ENCODE measurements at regions not wholly inside any gene's neighbourhood (a gene's known extent, or its start where the extent isn't known, plus 50 kb on each side); places are given as distances from the start of the nearest gene placed in this dataset.

- Histone ChIP-seq H3K4me2 (ENCODE audit: low read length) (no peak overlapping the region), H3K9ac (ENCODE audit: low read length) (no peak overlapping the region), H3K36me3 (ENCODE audit: low read depth, low read length) (no peaks in the 10 kb centered on the region), H3K27me3 (ENCODE audit: low read length) (peaks cover 20% of the 10 kb centered on the region), H4K20me1 (ENCODE audit: low read length) (no peaks in the 10 kb centered on the region), H3K9me3 (ENCODE audit: low read length) (no peaks in the 10 kb centered on the region), H3K4me3 (ENCODE audit: low read length) (no peak overlapping the region), H3K79me2 (ENCODE audit: low read length) (no peaks in the 10 kb centered on the region), H2AFZ (ENCODE audit: low read length) (no peak overlapping the region), H3F3A (ENCODE audit: low read length, unreplicated experiment) (no peaks in the 10 kb centered on the region), H3K27ac (ENCODE audit: low read length) (no peak overlapping the region), H3K4me1 (ENCODE audit: insufficient read depth, low read length) (no peaks in the 10 kb centered on the region), H3K9me2 (replicated peaks; ENCODE audit: low read length) (no peaks in the 10 kb centered on the region)
- CTCF ChIA-PET = no interaction called here
- no peak for TF ChIP-seq EZH2phosphoT487 (IDR thresholded peaks at IDR 0.05; ENCODE audit: borderline replicate concordance, low read length)
- TF ChIP-seq EZH2 (IDR thresholded peaks at IDR 0.05; ENCODE audit: low read length, unreplicated experiment) = no peak
- TF ChIP-seq, protein P1, sequence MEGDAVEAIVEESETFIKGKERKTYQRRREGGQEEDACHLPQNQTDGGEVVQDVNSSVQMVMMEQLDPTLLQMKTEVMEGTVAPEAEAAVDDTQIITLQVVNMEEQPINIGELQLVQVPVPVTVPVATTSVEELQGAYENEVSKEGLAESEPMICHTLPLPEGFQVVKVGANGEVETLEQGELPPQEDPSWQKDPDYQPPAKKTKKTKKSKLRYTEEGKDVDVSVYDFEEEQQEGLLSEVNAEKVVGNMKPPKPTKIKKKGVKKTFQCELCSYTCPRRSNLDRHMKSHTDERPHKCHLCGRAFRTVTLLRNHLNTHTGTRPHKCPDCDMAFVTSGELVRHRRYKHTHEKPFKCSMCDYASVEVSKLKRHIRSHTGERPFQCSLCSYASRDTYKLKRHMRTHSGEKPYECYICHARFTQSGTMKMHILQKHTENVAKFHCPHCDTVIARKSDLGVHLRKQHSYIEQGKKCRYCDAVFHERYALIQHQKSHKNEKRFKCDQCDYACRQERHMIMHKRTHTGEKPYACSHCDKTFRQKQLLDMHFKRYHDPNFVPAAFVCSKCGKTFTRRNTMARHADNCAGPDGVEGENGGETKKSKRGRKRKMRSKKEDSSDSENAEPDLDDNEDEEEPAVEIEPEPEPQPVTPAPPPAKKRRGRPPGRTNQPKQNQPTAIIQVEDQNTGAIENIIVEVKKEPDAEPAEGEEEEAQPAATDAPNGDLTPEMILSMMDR (conservative IDR thresholded peaks at IDR 0.05; ENCODE audit: low read depth, low read length) = no peak
- no TSS peak for BruUV-seq (replicated peaks)
- ATAC-seq = no peak
- no peak for DNase-seq
- POLR2A ChIA-PET (ENCODE audit: unreplicated experiment) = no interaction called here
- intact Hi-C loops (cut with micrococcal nuclease) = no loop called here
These were observed 306.2 kb upstream of the SLCO3A1 start for GRCh38 chr15:91547356-91547755.

GRCh38 chr15:91548549-91548948 is 305.0 kb upstream of the SLCO3A1 start:
- CTCF ChIA-PET = no interaction called here
- no peaks in the 10 kb centered on the region for H3F3A ChIP-seq (ENCODE audit: low read length, unreplicated experiment)
- no peaks in the 10 kb centered on the region for H3K9me2 ChIP-seq (replicated peaks; ENCODE audit: low read length)
- POLR2A ChIA-PET (ENCODE audit: unreplicated experiment) = interaction anchor here (0.7 kb wide), 1 partner anchor 12 kb away, joined by 3 read pairs; no protein-coding TSS in a partner anchor
- no peaks in the 10 kb centered on the region for H3K79me2 ChIP-seq (ENCODE audit: low read length)
- H3K9me3 ChIP-seq (ENCODE audit: low read length) = no peaks in the 10 kb centered on the region
- H3K4me2 ChIP-seq (ENCODE audit: low read length) = no peak overlapping the region
- no peak for DNase-seq
- H3K4me1 ChIP-seq (ENCODE audit: insufficient read depth, low read length) = no peaks in the 10 kb centered on the region
- no peaks in the 10 kb centered on the region for H4K20me1 ChIP-seq (ENCODE audit: low read length)
- no peaks in the 10 kb centered on the region for H3K36me3 ChIP-seq (ENCODE audit: low read depth, low read length)
- no peak overlapping the region for H3K4me3 ChIP-seq (ENCODE audit: low read length)
- ATAC-seq = no peak
- no peak overlapping the region for H2AFZ ChIP-seq (ENCODE audit: low read length)
- intact Hi-C loops (cut with micrococcal nuclease) = no loop called here
- peaks cover 26% of the 10 kb centered on the region for H3K27me3 ChIP-seq (ENCODE audit: low read length)
- H3K9ac ChIP-seq (ENCODE audit: low read length) = no peak overlapping the region
- TF ChIP-seq, protein P1 (conservative IDR thresholded peaks at IDR 0.05; ENCODE audit: low read depth, low read length) = no peak
- TF ChIP-seq EZH2phosphoT487 (IDR thresholded peaks at IDR 0.05; ENCODE audit: borderline replicate concordance, low read length) (no peak), EZH2 (IDR thresholded peaks at IDR 0.05; ENCODE audit: low read length, unreplicated experiment) (no peak)
- BruUV-seq (replicated peaks) = no TSS peak
- H3K27ac ChIP-seq (ENCODE audit: low read length) = no peak overlapping the region

DNA sequence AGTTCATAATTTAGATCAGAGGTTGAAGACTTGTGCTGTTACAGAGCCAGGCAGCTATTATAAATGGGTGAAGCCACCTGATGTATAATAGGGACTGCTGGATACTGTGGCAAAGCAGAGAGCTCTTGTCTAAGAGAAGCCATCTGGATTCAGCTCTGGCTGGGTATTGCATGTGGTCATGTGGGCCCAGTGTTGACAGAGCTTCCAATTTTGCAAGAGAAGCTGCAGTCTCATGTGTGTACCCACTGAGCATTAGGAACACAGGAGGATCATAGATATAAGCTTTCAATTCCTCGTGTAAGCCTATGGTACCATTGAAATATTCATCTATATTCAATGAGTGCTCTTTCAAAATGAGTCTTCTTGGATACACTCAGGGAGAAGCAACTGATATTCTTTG is 303.9 kb upstream of the SLCO3A1 start:
- Histone ChIP-seq H3K27me3 (ENCODE audit: low read length) (peaks cover 24% of the 10 kb centered on the region), H3K4me3 (ENCODE audit: low read length) (no peak overlapping the region), H3K9ac (ENCODE audit: low read length) (no peak overlapping the region), H2AFZ (ENCODE audit: low read length) (no peak overlapping the region), H3K4me1 (ENCODE audit: insufficient read depth, low read length) (no peaks in the 10 kb centered on the region), H3K79me2 (ENCODE audit: low read length) (no peaks in the 10 kb centered on the region), H3K9me2 (replicated peaks; ENCODE audit: low read length) (no peaks in the 10 kb centered on the region), H3K36me3 (ENCODE audit: low read depth, low read length) (no peaks in the 10 kb centered on the region), H3K4me2 (ENCODE audit: low read length) (no peak overlapping the region), H3F3A (ENCODE audit: low read length, unreplicated experiment) (no peaks in the 10 kb centered on the region), H4K20me1 (ENCODE audit: low read length) (no peaks in the 10 kb centered on the region), H3K27ac (ENCODE audit: low read length) (no peak overlapping the region), H3K9me3 (ENCODE audit: low read length) (no peaks in the 10 kb centered on the region)
- POLR2A ChIA-PET (ENCODE audit: unreplicated experiment) = no interaction called here
- intact Hi-C loops (cut with micrococcal nuclease) = no loop called here
- TF ChIP-seq EZH2phosphoT487 (IDR thresholded peaks at IDR 0.05; ENCODE audit: borderline replicate concordance, low read length) (no peak), EZH2 (IDR thresholded peaks at IDR 0.05; ENCODE audit: low read length, unreplicated experiment) (no peak)
- TF ChIP-seq, protein P1 (conservative IDR thresholded peaks at IDR 0.05; ENCODE audit: low read depth, low read length) = no peak
- ATAC-seq = no peak
- CTCF ChIA-PET = no interaction called here
- BruUV-seq (replicated peaks) = no TSS peak
- no peak for DNase-seq
